UCSD-AML1 (cell line): ENCODE measurements at regions not wholly inside any gene's neighbourhood (a gene's known extent, or its start where the extent isn't known, plus 50 kb on each side); places are given as distances from the start of the nearest gene placed in this dataset.
"Not testable (repeated sequence)": the region's sequence is repeated elsewhere in the genome, so short reads cannot be mapped to it uniquely, and the experiment has no call there.

Source experiments
- DNase-seq: peaks from one replicate; lab custom pipeline; 2025; ENCODE audit not compliant: unreplicated experiment; lab: John Stamatoyannopoulos, UW

- DNase-seq = no peak
These were observed 215.1 kb upstream of the PITX2 start for GRCh38 chr4:110837896-110838450.

- DNase-seq = no peak
These were observed 217.4 kb upstream of the PITX2 start for GRCh38 chr4:110840221-110840654.

GRCh38 chr4:110848787-110849186, 225.9 kb upstream of the PITX2 start:
- DNase-seq = no peak

GRCh38 chr4:110849461-110849860, 226.6 kb upstream of the PITX2 start:
- DNase-seq = no peak

- DNase-seq = no peak
These were observed 227.9 kb upstream of the PITX2 start for GRCh38 chr4:110850461-110851442.

- DNase-seq = no peak
These were observed 229.1 kb upstream of the PITX2 start for GRCh38 chr4:110851989-110852388.

GRCh38 chr4:110852793-110853192, 229.9 kb upstream of the PITX2 start:
- DNase-seq = no peak

- DNase-seq = no peak
These were observed 230.4 kb upstream of the PITX2 start for GRCh38 chr4:110853242-110853641.

GRCh38 chr4:110854021-110854678, 231.3 kb upstream of the PITX2 start:
- no peak for DNase-seq

GRCh38 chr4:110860125-110860524, 237.2 kb upstream of the PITX2 start:
- no peak for DNase-seq

- no peak for DNase-seq
These were observed 238.0 kb upstream of the PITX2 start for GRCh38 chr4:110860901-110861300.

- no peak for DNase-seq
These were observed 242.9 kb upstream of the PITX2 start for GRCh38 chr4:110865611-110866259.

GRCh38 chr4:110867251-110867960, 244.5 kb upstream of the PITX2 start:
- DNase-seq = no peak

GRCh38 chr4:110867981-110868720, 245.3 kb upstream of the PITX2 start:
- DNase-seq = no peak

GRCh38 chr4:110869114-110869513, 246.2 kb upstream of the PITX2 start:
- no peak for DNase-seq

- no peak for DNase-seq
These were observed 247.1 kb upstream of the PITX2 start for GRCh38 chr4:110869862-110870572.

- not testable (repeated sequence) for DNase-seq
These were observed 253.3 kb upstream of the PITX2 start for GRCh38 chr4:110876214-110876613.

GRCh38 chr4:110876866-110877265, 254.0 kb upstream of the PITX2 start:
- DNase-seq = no peak

- DNase-seq = no peak
These were observed 255.0 kb upstream of the PITX2 start for GRCh38 chr4:110877778-110878370.
